ENCODE measurements at regions not wholly inside any gene's neighbourhood (a gene's known extent, or its start where the extent isn't known, plus 50 kb on each side); places are given as distances from the start of the nearest gene placed in this dataset.

DNA sequence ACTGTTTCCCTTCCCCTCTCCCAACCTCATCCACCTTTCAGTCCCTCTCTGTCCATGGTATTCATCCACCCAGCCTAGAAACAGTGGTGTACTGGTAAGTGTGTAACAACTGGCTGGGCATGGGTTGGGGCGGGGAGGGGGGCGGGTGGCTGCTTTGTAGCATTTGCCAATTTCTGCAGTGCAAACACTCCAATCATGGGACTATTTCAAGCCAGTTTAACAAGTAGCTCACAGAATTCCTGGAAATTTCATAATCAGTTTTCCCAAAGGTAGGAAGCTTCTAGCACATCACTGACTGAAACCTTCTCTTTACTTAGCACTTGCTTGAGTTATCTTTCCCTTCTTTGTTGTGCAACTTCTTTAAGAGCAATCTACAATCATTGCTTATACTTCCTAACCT lies 100.8 kb upstream of the WASF3 start:
- DNase-seq: no peak

DNA sequence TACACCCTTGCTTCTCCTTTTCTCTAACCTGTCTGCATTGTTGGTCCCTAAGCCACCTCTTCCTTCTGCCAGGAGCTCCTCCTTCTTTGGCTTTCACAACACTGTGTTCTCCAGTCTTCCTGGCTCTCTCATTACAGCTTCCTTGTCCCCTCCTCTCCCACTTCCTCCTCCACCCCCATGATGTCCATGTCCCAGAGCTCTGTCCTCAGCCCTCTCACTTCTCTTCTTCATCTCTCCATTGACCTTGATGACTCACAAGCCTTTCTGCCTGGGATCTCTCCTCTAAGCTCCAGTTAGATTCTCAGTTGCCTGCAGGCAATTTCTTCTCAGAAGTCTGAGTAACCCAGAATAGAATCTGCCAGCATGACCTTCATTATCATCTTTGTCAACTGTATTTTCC lies 100.3 kb upstream of the WASF3 start:
- DNase-seq: no peak

DNA sequence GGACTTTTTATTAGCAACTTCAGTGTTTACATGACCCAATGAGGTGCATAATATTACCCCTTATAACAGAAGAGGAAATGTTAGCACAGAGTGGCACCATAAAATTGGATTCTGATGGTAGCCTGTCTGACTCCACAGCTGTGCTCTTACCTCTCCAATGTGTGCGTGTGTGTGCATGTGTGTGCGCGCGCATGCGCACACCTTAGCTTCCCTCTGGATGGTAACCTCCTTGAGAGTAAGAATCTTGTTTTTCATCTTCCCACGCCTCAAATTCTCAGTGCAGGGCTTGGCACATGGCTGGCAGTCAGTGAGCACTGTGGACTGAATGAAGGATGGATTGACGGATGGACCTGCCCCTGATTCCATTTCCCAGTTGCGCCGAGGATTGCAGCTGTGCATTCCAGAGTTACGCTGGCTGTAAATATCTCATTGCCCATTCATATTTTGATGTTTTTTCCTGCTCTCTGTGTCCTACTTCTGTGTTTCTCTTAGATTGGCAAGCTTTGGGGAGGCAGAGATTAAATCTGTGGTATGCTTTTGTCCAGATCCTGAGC lies 99.2 kb upstream of the WASF3 start:
- no peak for DNase-seq

DNA sequence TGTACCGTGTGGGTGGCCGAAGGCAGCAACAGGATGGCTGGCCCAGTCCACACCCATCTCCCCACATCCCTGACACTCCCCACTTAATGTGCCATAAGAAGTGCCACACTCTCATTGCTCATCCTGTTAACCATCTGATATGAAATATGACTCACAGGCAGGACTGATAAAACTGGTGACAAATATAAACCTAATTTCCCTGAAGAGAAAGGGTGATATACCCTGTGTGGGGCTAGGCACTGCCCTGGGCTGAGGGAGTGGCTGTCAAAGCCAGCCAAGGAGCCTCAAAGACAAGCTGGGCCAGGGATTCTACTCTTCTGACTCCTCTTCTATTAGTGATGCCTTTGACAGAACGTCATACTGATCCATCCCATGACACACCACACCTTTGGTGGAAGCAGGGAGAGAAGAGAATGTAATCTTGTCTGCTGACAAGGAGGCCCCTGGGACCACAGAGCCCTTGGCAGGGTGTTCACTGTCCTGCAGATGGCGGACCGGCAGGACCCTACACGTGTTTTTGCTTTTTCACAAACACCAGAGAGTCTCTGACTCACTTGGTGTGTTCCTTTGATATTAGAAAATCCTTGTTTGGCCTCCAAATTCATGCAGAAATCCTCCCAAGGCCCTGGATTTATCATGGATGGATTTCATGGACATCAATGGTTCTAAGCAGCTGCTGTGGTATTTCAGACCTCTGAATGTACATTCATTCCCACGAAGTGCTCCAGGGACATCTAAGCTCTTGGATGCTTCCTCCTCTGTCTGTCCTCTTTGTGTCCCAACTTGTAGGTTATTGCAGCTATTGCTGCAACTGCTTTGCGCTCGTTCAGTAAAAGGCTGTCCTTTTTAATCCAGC lies 98.0 kb upstream of the WASF3 start:
- DNase-seq: no peak

DNA sequence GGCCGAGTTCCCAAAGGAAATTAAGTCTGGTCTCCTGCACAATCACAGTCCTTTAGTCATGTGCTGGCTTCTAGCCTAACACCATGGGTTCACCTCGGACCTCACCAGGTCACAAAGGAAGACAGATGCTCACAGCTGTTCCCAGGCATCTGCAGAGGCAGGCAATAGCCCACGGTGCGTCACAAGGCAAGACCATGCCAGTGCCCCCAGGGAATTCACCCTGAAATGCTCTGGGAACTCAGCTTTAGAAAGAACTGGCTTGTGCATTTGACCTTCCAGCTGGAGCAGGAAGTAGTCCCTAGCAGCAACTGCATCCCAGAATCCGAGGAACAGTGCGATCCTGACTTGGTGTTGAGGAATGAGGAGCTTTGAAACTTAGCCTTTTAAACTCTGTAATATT lies 96.8 kb upstream of the WASF3 start:
- no peak for DNase-seq

DNA sequence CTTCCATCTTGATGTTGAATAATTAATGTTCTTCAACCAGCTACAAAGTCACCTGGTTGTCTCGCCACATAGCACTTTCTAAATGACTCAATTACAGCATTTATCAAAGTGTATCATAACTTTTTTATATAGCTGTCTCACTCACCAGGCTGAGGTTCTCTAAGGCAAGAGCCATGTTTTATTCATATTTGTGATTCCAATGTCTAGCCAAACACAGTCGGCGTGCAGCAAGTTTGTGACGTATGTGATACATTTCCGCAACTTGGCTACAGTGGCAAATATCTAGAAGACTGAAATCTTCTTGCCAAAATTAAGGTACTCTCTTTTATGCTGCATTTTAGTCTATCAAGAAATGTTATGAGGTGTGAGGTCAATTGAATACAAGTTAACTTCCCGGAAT lies 94.2 kb upstream of the WASF3 start:
- DNase-seq: no peak

DNA sequence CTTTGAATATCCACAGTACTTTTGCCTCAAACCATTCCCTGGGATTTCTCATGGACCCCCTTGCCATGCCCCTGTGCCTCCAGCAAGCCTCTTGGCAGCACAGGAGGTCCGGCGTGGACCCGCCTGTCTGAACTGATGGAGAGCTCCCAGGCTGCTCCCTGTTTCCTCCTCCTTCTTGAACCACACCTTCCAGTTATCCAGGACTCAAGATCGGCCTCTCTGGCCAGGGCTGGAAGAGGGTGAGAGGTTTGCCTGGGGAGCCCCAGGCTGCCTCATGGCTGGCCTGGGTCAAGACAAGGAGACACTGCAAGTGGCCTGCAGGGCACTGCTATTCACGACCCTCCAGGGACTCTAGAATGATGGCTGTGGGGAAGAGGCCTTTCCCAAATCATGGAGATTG lies 93.6 kb upstream of the WASF3 start:
- no peak for DNase-seq

DNA sequence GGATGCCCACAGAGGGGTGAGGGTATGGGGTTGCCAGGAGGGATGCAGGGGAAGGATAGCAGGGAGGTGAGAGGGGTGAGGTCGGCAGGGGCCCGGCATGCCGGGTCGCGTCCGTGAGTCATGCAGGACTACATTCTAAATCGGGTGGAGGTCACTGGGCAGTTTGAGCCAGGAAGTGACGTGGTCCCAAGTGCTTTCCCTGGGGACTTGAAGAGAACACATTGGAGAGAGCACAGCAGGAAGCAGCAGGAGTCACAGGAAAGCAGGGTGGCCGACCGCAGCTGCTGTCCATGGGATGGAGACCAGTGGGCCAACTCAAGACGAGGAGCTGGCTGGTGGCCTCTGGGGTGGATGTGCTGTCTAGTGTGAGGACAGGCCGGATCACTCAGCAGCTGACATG lies 92.0 kb upstream of the WASF3 start:
- no peak for DNase-seq

DNA sequence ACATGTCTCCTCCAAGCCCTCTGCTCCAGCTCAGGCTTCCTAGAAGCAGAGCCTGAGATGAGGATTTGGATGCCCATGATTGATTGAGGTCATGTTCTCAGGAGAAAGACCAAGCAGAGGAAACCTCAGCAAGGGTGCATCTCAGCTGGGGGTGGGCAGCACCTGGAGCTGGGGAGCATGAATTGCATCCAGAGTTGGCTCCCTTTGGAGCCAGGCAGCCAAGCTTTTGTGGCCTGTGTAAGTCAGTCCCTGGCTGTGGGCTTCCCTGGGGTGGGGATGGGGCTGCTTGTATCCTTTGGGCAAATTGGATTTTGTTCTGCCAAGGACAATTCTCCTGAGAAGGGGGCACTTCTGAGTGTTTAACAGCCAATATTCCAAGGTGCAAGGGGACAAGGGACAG lies 91.5 kb upstream of the WASF3 start:
- DNase-seq: no peak

DNA sequence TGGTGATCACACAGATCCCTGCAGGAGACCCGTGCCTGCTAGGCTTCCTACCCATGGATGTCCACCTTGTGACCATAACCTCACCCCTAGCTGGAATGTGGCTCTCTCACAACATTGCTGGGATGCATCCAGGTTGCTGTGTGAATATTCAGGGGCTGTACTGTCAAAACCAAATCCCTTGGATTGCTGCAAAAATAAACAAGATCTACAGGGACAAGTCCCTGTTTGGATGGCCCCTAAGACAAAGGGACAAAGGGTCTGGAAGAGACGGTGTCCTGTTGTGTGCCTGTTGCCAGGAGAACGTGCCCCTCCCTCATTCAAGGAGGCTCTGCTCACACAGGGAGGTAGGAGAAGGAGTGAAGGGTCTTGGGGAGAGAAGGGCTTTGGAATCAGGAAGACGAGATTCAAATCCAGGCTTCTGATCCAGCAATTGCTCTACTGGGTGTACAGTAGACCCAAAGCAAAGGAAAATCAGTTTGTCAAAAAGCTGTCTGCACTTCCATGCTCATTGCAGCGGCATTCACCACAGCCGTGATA lies 89.2 kb upstream of the WASF3 start:
- DNase-seq: no peak

DNA sequence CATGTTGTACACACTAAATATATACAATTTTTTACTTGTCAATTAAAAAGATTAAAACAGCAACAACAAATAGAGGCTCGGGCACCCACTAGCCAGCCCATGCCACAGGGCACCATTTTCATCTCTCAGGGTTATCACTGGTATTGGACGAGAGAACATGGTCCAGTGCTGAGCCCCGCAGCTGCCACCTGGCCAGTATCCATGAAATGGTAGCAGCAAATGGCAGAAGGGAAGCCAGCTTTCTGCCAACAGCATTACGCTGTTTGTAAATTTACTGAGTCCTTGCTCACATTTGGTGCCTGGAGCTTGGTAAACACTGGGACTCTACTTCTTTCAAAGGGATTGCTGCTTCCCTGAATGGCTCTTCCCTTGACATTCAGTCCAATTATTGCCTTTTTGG lies 87.9 kb upstream of the WASF3 start:
- DNase-seq: no peak

DNA sequence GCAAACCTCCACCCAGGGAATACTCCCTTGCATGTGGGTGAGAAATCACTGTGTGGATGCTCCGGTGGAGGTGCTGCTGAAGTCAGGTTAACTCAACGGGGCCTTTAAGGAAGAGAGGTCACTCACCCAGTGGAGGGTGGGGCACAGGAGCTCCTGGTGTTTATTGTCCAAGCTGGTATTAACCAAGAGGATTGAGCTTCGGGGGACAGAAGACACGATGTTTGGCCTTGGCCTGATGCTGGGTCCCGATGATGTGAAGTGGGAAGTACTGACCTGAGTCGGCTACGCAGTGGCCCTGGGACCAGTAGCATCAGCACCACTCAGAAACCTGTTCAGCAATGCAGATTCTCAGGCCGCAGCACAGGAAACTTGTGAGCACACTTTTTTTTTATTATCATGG lies 85.7 kb upstream of the WASF3 start:
- DNase-seq: no peak

DNA sequence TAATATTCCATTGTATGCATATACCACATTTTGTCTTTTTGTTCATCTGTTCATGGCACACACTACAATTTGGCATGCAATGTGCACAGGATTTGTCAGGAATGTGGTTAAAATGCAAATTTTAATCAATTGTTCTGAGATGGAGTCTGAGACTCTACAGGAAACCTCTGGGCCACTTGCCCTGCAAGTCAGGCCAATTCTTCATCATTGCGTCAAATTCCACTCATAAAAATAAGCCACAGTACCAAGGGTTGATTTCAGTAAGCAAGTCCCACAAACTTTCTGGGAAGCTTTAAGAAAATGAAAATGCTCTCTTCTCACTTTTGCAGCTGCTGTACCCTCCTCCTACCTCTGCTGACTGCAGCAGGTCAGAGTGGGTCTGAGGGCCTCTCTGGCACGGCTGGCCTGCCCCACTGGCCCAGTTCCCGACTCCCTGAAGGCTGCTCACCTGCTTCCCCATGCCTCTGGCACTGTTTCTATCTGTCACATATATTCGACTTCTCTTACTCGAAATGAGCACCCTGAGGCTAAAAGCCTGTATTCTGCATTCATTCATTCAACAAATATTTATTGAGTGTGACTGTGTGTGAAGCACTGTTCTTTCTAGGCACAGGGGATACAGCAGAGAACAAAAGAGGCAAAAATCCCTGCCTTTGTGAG lies 83.8 kb upstream of the WASF3 start:
- no peak for DNase-seq

DNA sequence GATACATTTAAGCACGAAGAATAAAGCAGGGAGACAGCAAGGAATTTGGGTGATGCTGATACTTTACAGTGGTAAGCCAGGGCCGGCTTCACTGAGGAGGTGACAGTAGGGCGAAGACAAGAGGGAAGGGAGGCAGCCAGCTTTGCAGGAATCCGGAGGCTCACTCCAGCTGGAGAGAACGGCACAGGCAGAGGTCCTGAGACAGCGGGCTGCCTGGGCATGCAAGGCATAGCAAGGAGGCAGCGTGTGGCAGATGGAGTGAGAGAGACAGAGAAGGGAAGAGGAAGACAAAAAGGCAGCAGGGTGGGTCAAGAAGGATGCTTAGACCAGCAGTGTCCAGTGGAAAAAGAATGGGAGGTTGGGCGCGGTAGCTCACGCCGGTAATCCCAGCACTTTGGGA lies 83.2 kb upstream of the WASF3 start:
- DNase-seq: no peak

DNA sequence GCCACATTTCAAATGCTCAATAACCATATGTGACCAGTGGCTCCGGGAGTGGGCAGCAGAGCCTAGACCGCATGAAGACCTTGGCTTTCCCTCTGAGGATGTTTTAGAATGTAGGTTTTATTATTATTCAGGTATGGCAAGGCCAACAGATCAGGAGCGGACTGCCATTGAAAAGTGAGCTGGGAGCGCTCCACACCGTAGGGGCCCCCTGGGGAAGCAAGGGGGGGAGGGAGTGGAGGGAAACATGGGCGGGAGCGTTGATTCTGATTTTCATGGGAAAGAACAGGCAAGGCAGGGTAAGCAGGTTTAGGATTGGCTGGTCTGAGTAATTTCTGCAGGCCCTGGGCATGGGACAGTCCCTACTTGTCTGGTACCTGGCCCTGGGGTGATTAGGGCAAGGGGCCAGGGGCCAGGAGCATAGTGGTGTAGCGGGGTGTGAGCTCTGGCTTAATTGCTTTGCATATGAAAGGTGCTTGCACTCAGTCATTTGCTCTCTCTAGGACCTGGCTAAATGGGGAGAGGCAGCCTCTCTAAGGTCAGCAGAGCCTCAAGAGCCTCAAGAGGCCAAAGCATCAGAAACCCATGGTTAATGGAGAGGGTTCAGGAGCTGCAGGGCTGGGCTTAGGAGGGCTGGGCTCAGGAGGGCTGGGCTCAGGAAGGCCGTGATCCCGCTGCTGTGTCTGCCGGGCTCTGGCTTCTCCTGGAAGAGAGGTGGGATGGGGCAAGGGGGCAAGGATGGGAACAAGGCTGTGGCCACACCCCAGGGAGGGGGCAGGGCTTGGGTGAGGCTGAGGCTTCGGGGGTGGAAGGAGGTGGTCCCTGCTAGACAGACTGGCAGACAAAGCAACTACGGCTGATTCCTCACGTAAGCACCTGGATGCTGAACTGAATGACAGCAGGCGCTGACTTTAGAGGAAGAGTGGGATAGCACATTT lies 82.0 kb upstream of the WASF3 start:
- DNase-seq: no peak

DNA sequence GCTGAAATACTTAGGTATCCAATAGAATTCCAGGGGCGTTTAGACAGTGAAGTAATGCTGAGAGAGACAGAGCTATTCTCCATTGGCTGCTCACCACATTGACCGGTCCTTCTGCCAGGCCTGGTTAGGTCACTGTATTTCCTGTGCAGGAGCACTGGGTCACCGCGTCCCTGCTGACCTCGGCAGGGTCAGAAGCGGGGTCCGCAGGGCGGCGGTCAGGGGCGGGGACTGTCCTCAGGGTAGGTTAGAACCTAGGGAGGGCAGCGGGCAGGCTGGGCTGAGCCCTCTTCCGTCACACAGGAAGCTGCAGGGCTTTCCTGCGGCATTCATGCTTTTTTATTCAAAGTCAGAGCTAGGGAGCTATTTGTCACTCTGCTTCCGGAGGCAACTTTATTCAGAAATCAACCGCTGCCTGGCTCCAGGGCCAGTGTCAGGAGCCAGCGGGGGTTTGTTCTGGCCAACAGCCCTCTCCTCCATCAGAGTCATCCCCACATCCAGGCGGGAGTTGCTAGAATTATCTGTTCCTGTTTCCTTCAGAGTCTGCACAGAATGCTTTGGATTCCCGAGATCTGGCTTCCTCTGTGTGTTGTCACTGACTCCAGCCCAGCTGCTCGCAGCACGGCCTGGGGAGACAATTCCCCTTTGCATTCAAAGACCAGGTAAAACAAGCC lies 81.2 kb upstream of the WASF3 start:
- no peak for DNase-seq

DNA sequence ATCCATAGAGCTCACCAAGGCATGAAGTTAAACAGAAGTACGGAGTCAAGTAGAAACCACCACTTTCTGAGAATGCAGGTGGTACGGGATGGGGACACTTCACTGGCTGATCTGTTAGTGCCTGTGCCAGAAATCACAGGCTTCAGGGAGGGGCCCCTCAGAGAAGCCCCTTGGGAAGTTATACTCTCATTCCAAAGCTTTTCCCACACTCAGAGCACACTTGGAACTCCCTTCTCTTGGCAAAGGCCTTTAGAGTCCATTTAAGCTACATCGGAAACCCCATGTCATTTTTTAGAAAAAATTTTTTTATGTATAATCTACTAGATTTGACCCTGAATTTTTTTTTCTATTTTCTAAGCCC lies 80.7 kb upstream of the WASF3 start:
- no peak for DNase-seq

DNA sequence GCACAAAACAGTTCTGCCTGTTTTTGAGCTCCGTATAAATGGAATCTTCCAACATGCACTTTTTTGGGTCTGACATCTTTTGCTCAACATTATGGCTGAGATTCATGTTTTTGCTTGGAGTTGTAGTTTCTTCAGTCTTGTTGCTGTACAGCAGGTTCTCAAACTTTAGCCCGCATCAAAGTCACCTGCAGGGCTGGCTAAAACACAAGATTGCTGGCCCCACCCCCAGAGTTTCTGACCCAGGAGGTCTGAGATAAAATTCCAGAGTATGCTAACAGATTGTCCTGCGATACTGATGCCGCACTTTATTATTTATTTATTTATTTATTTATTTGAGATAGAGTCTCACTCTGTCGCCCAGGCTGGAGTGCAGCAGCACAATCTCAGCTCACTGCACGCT lies 79.8 kb upstream of the WASF3 start:
- DNase-seq: no peak

DNA sequence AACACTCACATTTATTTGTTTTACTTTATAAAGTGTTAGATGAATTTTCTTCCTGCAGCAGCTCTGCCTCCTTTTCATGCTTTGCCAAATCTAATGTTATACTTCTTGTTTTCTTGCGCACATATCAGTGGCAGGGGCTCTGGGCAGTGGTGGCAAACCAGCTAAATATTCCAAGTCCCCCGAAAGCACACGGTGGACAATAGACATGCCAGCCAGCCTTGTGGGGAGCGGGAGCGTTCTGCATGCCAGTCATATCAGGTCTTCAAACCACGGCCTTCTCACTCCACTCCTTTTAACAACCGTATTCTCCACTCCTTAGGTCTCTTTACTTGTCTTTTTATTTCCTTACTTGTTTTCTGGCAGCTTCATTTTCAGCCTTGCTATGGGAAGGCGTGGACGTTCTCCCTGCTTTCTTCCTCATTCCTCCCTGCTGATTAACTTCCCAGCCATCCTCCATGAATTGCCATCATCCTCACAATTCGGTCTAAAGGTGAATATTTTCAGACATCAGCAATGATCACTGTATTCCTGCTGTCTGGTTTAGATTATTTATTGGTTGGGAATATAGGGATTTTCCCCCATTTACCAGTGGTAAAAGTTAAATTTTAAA lies 77.1 kb upstream of the WASF3 start:
- DNase-seq: no peak

DNA sequence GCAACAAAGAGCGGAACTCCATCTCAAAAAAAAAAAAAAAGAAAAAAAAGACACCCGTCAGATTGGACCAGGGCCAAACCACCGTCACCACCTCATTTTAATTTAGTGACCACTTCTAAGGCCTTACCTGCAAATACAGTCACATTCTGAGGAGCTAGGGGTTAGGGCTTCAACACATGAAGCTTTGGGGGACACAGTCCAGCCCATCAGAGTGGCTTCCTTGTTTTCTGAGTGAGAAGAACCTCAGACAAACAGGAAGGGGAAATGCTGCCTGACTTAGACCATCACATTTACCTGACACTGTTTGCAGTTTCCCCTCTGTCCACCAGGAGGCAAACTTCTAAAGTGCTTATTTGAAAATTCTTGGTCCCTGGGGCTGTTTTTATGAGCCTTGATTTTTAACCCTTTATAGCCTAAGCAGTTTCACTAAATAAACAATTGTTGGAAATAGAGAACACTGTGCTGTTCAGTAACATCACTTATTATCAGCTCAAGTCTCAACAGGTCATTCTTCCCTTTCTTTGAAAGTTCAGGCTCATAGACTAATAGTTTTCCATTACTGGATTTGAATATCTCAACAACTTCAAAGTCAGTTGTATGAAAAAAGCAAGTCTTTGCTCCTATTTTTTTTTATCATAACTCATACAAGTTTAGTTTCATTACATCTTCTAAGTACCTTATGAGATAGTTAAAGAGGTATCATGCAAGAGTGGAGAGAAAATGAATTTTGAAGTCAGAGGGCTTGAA lies 74.9 kb upstream of the WASF3 start:
- peak; percentile 38 for DNase-seq

DNA sequence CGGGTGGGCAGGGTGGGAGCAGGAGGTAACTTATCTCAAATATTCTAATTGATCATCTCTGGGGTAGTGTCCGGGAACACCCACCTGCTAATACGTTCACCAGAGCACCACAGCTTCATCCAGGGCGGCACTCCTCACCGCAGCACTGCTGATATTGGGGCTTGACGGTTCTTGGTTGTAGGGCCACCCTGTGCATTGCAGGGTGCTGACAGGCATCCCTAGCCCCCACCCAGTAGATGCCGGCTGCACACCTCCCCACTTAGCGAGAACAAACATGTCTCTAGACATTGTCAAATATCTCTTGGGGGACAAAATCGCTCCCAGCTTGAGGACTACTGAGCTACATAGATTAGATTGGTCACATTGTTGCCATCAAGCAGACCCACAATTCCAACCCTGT lies 73.9 kb upstream of the WASF3 start:
- DNase-seq: no peak

Measured in effector CD4-positive, alpha-beta T cell (primary cell).